H1 (cell line): ENCODE measurements at regions not wholly inside any gene's neighbourhood (a gene's known extent, or its start where the extent isn't known, plus 50 kb on each side); places are given as distances from the start of the nearest gene placed in this dataset.

Source experiments
- CTCF ChIA-PET: fragments of 300-600 bp; sonication (Branson Sonifier 250); formaldehyde crosslinking; loops from one replicate; lab custom pipeline; 2021; ENCODE audit not compliant: partially characterized antibody; lab: Charles Lee
- POLR2A ChIA-PET: fragments of 300-600 bp; sonication (Branson Sonifier 250); formaldehyde crosslinking; loops from one replicate; lab custom pipeline; 2021; ENCODE audit warnings: inconsistent platforms; ENCODE audit not compliant: partially characterized antibody; lab: Charles Lee
- DNase-seq, 2 experiments: peaks; one replicate each; pipeline versions ENCODE4 v3.0.0 to v3.0.0-alpha.2; 2010 to 2022; ENCODE audit warnings: low spot score in 2 of 2, low read depth in 1 of 2, mixed read lengths in 1 of 2
- FAIRE-seq: peaks from 2 replicates; lab custom pipeline; 2011; peaks lifted over from hg19 to GRCh38; lab: Jason Lieb, UNC
- H2AFZ ChIP-seq: 2 replicates; pipeline ENCODE4 v1.8.1; 2012; ENCODE audit warnings: low read length, inconsistent platforms
- H2AK5ac ChIP-seq: 2 replicates; pipeline ENCODE4 v1.6.1; 2013; ENCODE audit warnings: low read depth, low read length
- H2BK120ac ChIP-seq: replicated peaks from 2 replicates; pipeline ENCODE3; 2013; ENCODE audit warnings: low read depth, low read length, inconsistent platforms
- H2BK12ac ChIP-seq: 2 replicates; pipeline ENCODE4 v1.6.1; 2013; ENCODE audit warnings: low read depth, low read length
- H2BK15ac ChIP-seq: 2 replicates; pipeline ENCODE4 v1.6.1; 2013; ENCODE audit warnings: low read length
- H2BK20ac ChIP-seq: 2 replicates; pipeline ENCODE4 v1.6.1; 2013; ENCODE audit warnings: low read length
- H2BK5ac ChIP-seq: 2 replicates; pipeline ENCODE4 v1.6.1; 2013; ENCODE audit warnings: low read depth, low read length
- H3K14ac ChIP-seq: 2 replicates; pipeline ENCODE4 v1.6.1; 2013; ENCODE audit warnings: inconsistent platforms; ENCODE audit not compliant: insufficient read length
- H3K18ac ChIP-seq: 2 replicates; pipeline ENCODE4 v1.6.1; 2013; ENCODE audit warnings: low read length; ENCODE audit errors: extremely low read depth
- H3K23ac ChIP-seq: 2 replicates; pipeline ENCODE4 v1.6.1; 2013; ENCODE audit warnings: inconsistent platforms; ENCODE audit not compliant: insufficient read length
- H3K23me2 ChIP-seq: 2 replicates; pipeline ENCODE4 v1.6.1; 2013; ENCODE audit warnings: low read depth, low read length
- H3K27ac ChIP-seq: 2 replicates; pipeline ENCODE4 v1.6.1; 2011; ENCODE audit warnings: low read depth, low read length, inconsistent platforms
- H3K27me3 ChIP-seq, 4 experiments: replicated peaks in 1 of 4; 1 replicate in 1 of 4; 2 replicates in 3 of 4; pipeline versions ENCODE4 v1.6.1 to v1.8.1; 2011 to 2013; ENCODE audit warnings: low read length in 3 of 4, mild to moderate bottlenecking in 3 of 4, inconsistent platforms in 2 of 4, mixed read lengths in 2 of 4, moderate library complexity in 1 of 4; ENCODE audit not compliant: control insufficient read depth in 3 of 4, insufficient read depth in 3 of 4; ENCODE audit errors: extremely low read depth in 1 of 4
- H3K36me3 ChIP-seq, 4 experiments: 2 replicates each; pipeline versions ENCODE4 v1.6.1 to v1.8.1; 2011 to 2013; ENCODE audit warnings: mild to moderate bottlenecking in 4 of 4, low read length in 3 of 4, moderate library complexity in 2 of 4, control low read depth in 1 of 4, inconsistent platforms in 1 of 4; ENCODE audit not compliant: insufficient read depth in 4 of 4, control insufficient read depth in 2 of 4
- H3K4ac ChIP-seq: replicated peaks from 2 replicates; pipeline ENCODE3; 2013; ENCODE audit warnings: low read length, low read depth, mixed read lengths, inconsistent platforms; ENCODE audit not compliant: insufficient read length
- H3K4me1 ChIP-seq, 4 experiments: replicated peaks in 1 of 4; 1 replicate in 1 of 4; 2 replicates in 3 of 4; pipeline versions ENCODE4 v1.6.1 to v1.8.1; 2011 to 2013; ENCODE audit warnings: low read length in 3 of 4, inconsistent platforms in 2 of 4, mixed read lengths in 1 of 4; ENCODE audit not compliant: insufficient read depth in 4 of 4, control insufficient read depth in 3 of 4
- H3K4me2 ChIP-seq, 2 experiments: 2 replicates each; pipeline versions ENCODE4 v1.6.1 to v1.8.1; 2011 to 2013; ENCODE audit warnings: low read depth in 2 of 2, low read length in 2 of 2, control low read depth in 1 of 2, inconsistent platforms in 1 of 2, mild to moderate bottlenecking in 1 of 2; ENCODE audit not compliant: insufficient read depth in 1 of 2
- H3K4me3 ChIP-seq, 4 experiments: fragments of 200-600, 300-600 bp in 1 of 4; sonication (generic), shearing (Covaris generic), sonication (Bioruptor Twin) in 1 of 4; 2 replicates each; pipeline versions ENCODE4 v1.5.1 to v1.8.1; 2011 to 2016; ENCODE audit warnings: low read length in 4 of 4, low read depth in 3 of 4, control low read depth in 2 of 4, inconsistent platforms in 2 of 4, mild to moderate bottlenecking in 2 of 4, mixed read lengths in 1 of 4, moderate library complexity in 1 of 4; ENCODE audit not compliant: insufficient read depth in 2 of 4; ENCODE audit errors: extremely low read depth in 1 of 4
- H3K56ac ChIP-seq: replicated peaks from 2 replicates; pipeline ENCODE3; 2013; ENCODE audit warnings: low read depth, mild to moderate bottlenecking, mixed read lengths, low read length, inconsistent platforms; ENCODE audit not compliant: insufficient read length
- H3K79me1 ChIP-seq: 2 replicates; pipeline ENCODE4 v1.6.1; 2013; ENCODE audit warnings: low read depth, low read length, control low read depth
- H3K79me2 ChIP-seq, 2 experiments: 2 replicates each; pipeline versions ENCODE4 v1.6.1 to v1.8.1; 2012 to 2013; ENCODE audit warnings: low read length in 2 of 2, mild to moderate bottlenecking in 2 of 2, inconsistent platforms in 1 of 2; ENCODE audit not compliant: insufficient read depth in 2 of 2, control insufficient read depth in 1 of 2
- H3K9ac ChIP-seq, 4 experiments: replicated peaks in 1 of 4; 1 replicate in 1 of 4; 2 replicates in 3 of 4; pipeline versions ENCODE4 v1.6.1 to v1.8.1; 2011 to 2013; ENCODE audit warnings: low read depth in 3 of 4, low read length in 3 of 4, control low read depth in 2 of 4, mild to moderate bottlenecking in 2 of 4, moderate library complexity in 2 of 4, inconsistent platforms in 1 of 4; ENCODE audit errors: extremely low read depth in 1 of 4
- H3K9me3 ChIP-seq, 2 experiments: 2 replicates each; pipeline versions ENCODE4 v1.6.1 to v1.8.1; 2012 to 2013; ENCODE audit warnings: mild to moderate bottlenecking in 2 of 2, moderate library complexity in 2 of 2, control low read depth in 1 of 2, inconsistent platforms in 1 of 2, low read depth in 1 of 2, low read length in 1 of 2, mixed read lengths in 1 of 2; ENCODE audit not compliant: insufficient read depth in 2 of 2
- H4K20me1 ChIP-seq, 2 experiments: replicated peaks in 1 of 2; 2 replicates each; pipeline versions ENCODE3 to v1.8.1; 2011 to 2013; ENCODE audit warnings: inconsistent platforms in 2 of 2, low read length in 2 of 2, mild to moderate bottlenecking in 1 of 2; ENCODE audit not compliant: insufficient read depth in 2 of 2, control insufficient read depth in 1 of 2
- H4K5ac ChIP-seq: 2 replicates; pipeline ENCODE4 v1.6.1; 2013; ENCODE audit warnings: low read length, low read depth, mixed read lengths, inconsistent platforms; ENCODE audit not compliant: insufficient read length
- H4K8ac ChIP-seq: 2 replicates; pipeline ENCODE4 v1.8.0; 2013; ENCODE audit warnings: mild to moderate bottlenecking, moderate library complexity, low read length, inconsistent platforms; ENCODE audit not compliant: insufficient read depth; ENCODE audit errors: extremely low read depth
- H4K91ac ChIP-seq: replicated peaks from 2 replicates; pipeline ENCODE3; 2013; ENCODE audit warnings: low read length, mixed read lengths, inconsistent platforms; ENCODE audit not compliant: insufficient read length
- TAF1 ChIP-seq: IDR thresholded peaks from 2 replicates; pipeline ENCODE4 v1.6.1; 2011; ENCODE audit warnings: mild to moderate bottlenecking, low read depth, low read length
- WGBS, 2 experiments: shearing (Covaris generic) in 1 of 2; methylation state at CpG; one replicate each; pipeline versions ENCODE4 v1.1.6 to v1.1.7; 2013 to 2015; ENCODE audit warnings: low lambda C conversion rate in 2 of 2, mixed read lengths in 2 of 2, inconsistent platforms in 1 of 2, low coverage in 1 of 2, missing lambda C conversion rate in 1 of 2; ENCODE audit not compliant: insufficient replicate concordance in 2 of 2, insufficient coverage in 1 of 2, insufficient read length in 1 of 2; ENCODE audit errors: extremely low coverage in 1 of 2, missing lambda C conversion rate in 1 of 2; 5-methylcytosine and 5-hydroxymethylcytosine counted together
- TF ChIP-seq, protein P1 (sequence below), 3 experiments: IDR thresholded peaks; 1 replicate in 2 of 3; 2 replicates in 1 of 3; pipeline versions ENCODE4 v1.5.1 to v1.6.1; 2011; ENCODE audit warnings: low read length in 3 of 3, mild to moderate bottlenecking in 3 of 3, inconsistent platforms in 2 of 3, low read depth in 1 of 3, moderate library complexity in 1 of 3; ENCODE audit not compliant: insufficient read depth in 1 of 3; ENCODE audit errors: control extremely low read depth in 1 of 3

DNA sequence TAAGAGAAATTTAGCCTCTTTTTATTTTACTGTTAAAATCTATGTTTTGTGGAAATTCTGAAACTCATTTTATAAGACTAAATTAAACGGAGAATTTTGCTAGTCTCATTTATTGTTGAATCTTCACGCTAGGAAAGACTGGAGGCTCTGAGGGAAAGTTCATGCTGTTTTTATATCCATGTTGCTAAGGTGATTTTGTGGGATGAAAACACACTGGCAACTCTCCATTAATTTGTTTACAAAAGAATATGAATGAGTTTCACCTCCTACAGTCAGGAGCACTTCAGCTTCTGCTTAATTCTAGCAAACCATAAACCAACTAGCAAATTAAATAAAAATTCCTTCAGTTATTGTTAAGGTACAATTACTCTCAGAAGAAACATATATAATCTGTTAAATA lies 195.4 kb downstream of the RAP2B start:
- Histone ChIP-seq H3K9me3 (no peaks in the 10 kb centered on the region), H3K27ac (no peak overlapping the region), H3K4me2 (no peak overlapping the region), H2BK20ac (no peak overlapping the region), H4K20me1 (no peaks in the 10 kb centered on the region), H3K36me3 (no peaks in the 10 kb centered on the region), H4K5ac (no peak overlapping the region), H2BK15ac (no peak overlapping the region), H3K9ac (no peak overlapping the region), H2BK5ac (no peak overlapping the region), H2BK12ac (no peak overlapping the region), H3K4me3 (no peak overlapping the region), H2BK120ac (no peak overlapping the region), H3K23me2 (no peaks in the 10 kb centered on the region), H3K4ac (no peak overlapping the region), H3K56ac (no peak overlapping the region), H3K79me2 (no peaks in the 10 kb centered on the region), H2AFZ (no peak overlapping the region), H3K4me1 (no peaks in the 10 kb centered on the region; a peak in 1 of 7 replicates), H2AK5ac (no peak overlapping the region), H3K27me3 (no peaks in the 10 kb centered on the region; a peak in 1 of 7 replicates), H3K23ac (no peak overlapping the region), H4K91ac (no peak overlapping the region), H4K8ac (no peak overlapping the region), H3K79me1 (no peaks in the 10 kb centered on the region), H3K18ac (no peak overlapping the region), H3K14ac (no peak overlapping the region)
- FAIRE-seq (no peak), DNase-seq (no peak)
- POLR2A ChIA-PET = no interaction called here
- CTCF ChIA-PET = no interaction called here
- 100% methylated on average over 2 of the region's 2 CpGs; no CpG with 5 or more reads in 1 of the 2 experiments for WGBS, 2 experiments
- no peak for TF ChIP-seq TAF1
- TF ChIP-seq, protein P1, sequence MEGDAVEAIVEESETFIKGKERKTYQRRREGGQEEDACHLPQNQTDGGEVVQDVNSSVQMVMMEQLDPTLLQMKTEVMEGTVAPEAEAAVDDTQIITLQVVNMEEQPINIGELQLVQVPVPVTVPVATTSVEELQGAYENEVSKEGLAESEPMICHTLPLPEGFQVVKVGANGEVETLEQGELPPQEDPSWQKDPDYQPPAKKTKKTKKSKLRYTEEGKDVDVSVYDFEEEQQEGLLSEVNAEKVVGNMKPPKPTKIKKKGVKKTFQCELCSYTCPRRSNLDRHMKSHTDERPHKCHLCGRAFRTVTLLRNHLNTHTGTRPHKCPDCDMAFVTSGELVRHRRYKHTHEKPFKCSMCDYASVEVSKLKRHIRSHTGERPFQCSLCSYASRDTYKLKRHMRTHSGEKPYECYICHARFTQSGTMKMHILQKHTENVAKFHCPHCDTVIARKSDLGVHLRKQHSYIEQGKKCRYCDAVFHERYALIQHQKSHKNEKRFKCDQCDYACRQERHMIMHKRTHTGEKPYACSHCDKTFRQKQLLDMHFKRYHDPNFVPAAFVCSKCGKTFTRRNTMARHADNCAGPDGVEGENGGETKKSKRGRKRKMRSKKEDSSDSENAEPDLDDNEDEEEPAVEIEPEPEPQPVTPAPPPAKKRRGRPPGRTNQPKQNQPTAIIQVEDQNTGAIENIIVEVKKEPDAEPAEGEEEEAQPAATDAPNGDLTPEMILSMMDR (IDR thresholded peaks at IDR 0.05; ENCODE audit: control extremely low read depth in 1 of 3, insufficient read depth in 1 of 3, low read depth in 1 of 3, low read length in 3 of 3) = no peak
